DOHH2 (cell line): ENCODE measurements at regions not wholly inside any gene's neighbourhood (a gene's known extent, or its start where the extent isn't known, plus 50 kb on each side); places are given as distances from the start of the nearest gene placed in this dataset.

Experiments
- H3F3A ChIP-seq: fragments of 200-600 bp; sonication (generic), shearing (Covaris generic); 2 replicates; pipeline ENCODE4 v1.6.0; 2016; ENCODE audit warnings: antibody characterized with exemption, mild to moderate bottlenecking; ENCODE audit not compliant: control insufficient read depth, insufficient read depth
- H3K27ac ChIP-seq: fragments of 200-600 bp; sonication (generic); 2 replicates; pipeline ENCODE4 v1.5.1; 2014; ENCODE audit warnings: low read depth, mild to moderate bottlenecking, low read length, moderate library complexity
- H3K27me3 ChIP-seq: fragments of 200-600 bp; sonication (generic); 2 replicates; pipeline ENCODE4 v1.6.1; 2014; ENCODE audit warnings: mild to moderate bottlenecking, low read length, mixed read lengths; ENCODE audit not compliant: control insufficient read depth
- H3K36me3 ChIP-seq: fragments of 200-600 bp; sonication (generic); 2 replicates; pipeline ENCODE4 v1.6.1; 2014; ENCODE audit warnings: mild to moderate bottlenecking, low read length, moderate library complexity, mixed read lengths; ENCODE audit not compliant: control insufficient read depth
- H3K4me1 ChIP-seq: fragments of 200-600 bp; sonication (generic); 2 replicates; pipeline ENCODE4 v1.6.1; 2014; ENCODE audit warnings: mild to moderate bottlenecking, low read length, mixed read lengths; ENCODE audit not compliant: control insufficient read depth
- H3K4me2 ChIP-seq: fragments of 200-600 bp; sonication (generic); 2 replicates; pipeline ENCODE4 v1.6.0; 2014; ENCODE audit warnings: mild to moderate bottlenecking, low read length, moderate library complexity
- H3K4me3 ChIP-seq: fragments of 200-600 bp; sonication (generic); 2 replicates; pipeline ENCODE4 v1.5.1; 2014; ENCODE audit warnings: mild to moderate bottlenecking, low read length, mixed read lengths
- H3K79me2 ChIP-seq: fragments of 200-600 bp; sonication (generic); 2 replicates; pipeline ENCODE4 v1.6.1; 2014; ENCODE audit warnings: mild to moderate bottlenecking, low read length, mixed read lengths; ENCODE audit not compliant: control insufficient read depth
- H3K9me2 ChIP-seq: fragments of 200-600 bp; sonication (generic); replicated peaks from 2 replicates; pipeline ENCODE4 v1.6.1; 2014; ENCODE audit warnings: mild to moderate bottlenecking, low read length, mixed read lengths; ENCODE audit not compliant: control insufficient read depth
- H3K9me3 ChIP-seq: fragments of 200-600 bp; sonication (generic); 2 replicates; pipeline ENCODE4 v1.6.1; 2014; ENCODE audit warnings: antibody characterized with exemption, low read length, mixed read lengths; ENCODE audit not compliant: control insufficient read depth, insufficient read depth
- H4K20me1 ChIP-seq: fragments of 200-600 bp; sonication (generic); 2 replicates; pipeline ENCODE4 v1.6.0; 2014; ENCODE audit warnings: low read depth, mild to moderate bottlenecking, antibody characterized with exemption, low read length, moderate library complexity; ENCODE audit not compliant: control insufficient read depth, insufficient read depth
- CTCF ChIP-seq: fragments of 200-600 bp; sonication (generic); IDR thresholded peaks from one replicate; pipeline ENCODE4 v1.5.1; 2014; ENCODE audit warnings: antibody characterized with exemption, mild to moderate bottlenecking, low read depth, low read length; ENCODE audit not compliant: poor library complexity, severe bottlenecking
- EZH2phosphoT487 ChIP-seq: fragments of 200-600 bp; sonication (generic); IDR thresholded peaks from 2 replicates; pipeline ENCODE4 v1.6.1; 2017; ENCODE audit warnings: borderline replicate concordance, mild to moderate bottlenecking, antibody characterized with exemption, low read length, moderate library complexity, mixed read lengths

- H3K9me2 ChIP-seq, result no peaks in the 10 kb centered on the region
- H4K20me1 ChIP-seq, result no peaks in the 10 kb centered on the region
- TF ChIP-seq CTCF, result no peak
- no peak for TF ChIP-seq EZH2phosphoT487
- no peaks in the 10 kb centered on the region for H3K79me2 ChIP-seq
- no peaks in the 10 kb centered on the region for H3K9me3 ChIP-seq
- no peak overlapping the region for H3K4me2 ChIP-seq
- no peaks in the 10 kb centered on the region for H3F3A ChIP-seq
- no peaks in the 10 kb centered on the region for H3K4me1 ChIP-seq
- H3K27ac ChIP-seq, result no peak overlapping the region
- no peak overlapping the region for H3K4me3 ChIP-seq
- H3K27me3 ChIP-seq, result no peaks in the 10 kb centered on the region
- no peaks in the 10 kb centered on the region for H3K36me3 ChIP-seq
These were observed 198.1 kb upstream of the IRX3 start for GRCh38 chr16:54484700-54485099.

GRCh38 chr16:54482892-54483574, 196.4 kb upstream of the IRX3 start:
- TF ChIP-seq CTCF, result no peak
- TF ChIP-seq EZH2phosphoT487, result no peak
- Histone ChIP-seq H3K4me2 (no peak overlapping the region), H3K9me2 (no peaks in the 10 kb centered on the region), H3K4me1 (no peaks in the 10 kb centered on the region), H3K27me3 (no peaks in the 10 kb centered on the region), H3K36me3 (no peaks in the 10 kb centered on the region), H3K79me2 (no peaks in the 10 kb centered on the region), H3K4me3 (no peak overlapping the region), H3K9me3 (no peaks in the 10 kb centered on the region), H4K20me1 (no peaks in the 10 kb centered on the region), H3K27ac (no peak overlapping the region), H3F3A (no peaks in the 10 kb centered on the region)

- TF ChIP-seq EZH2phosphoT487, result no peak
- no peak for TF ChIP-seq CTCF
- Histone ChIP-seq H3K4me3 (no peak overlapping the region), H3K27me3 (no peaks in the 10 kb centered on the region), H3F3A (no peaks in the 10 kb centered on the region), H3K79me2 (no peaks in the 10 kb centered on the region), H3K4me1 (no peaks in the 10 kb centered on the region), H3K9me3 (no peaks in the 10 kb centered on the region), H3K9me2 (no peaks in the 10 kb centered on the region), H3K36me3 (no peaks in the 10 kb centered on the region), H3K27ac (no peak overlapping the region), H4K20me1 (no peaks in the 10 kb centered on the region), H3K4me2 (no peak overlapping the region)
These were observed 193.8 kb upstream of the IRX3 start for GRCh38 chr16:54480429-54480828.
